OCI-LY7 (cell line): ENCODE measurements at regions not wholly inside any gene's neighbourhood (a gene's known extent, or its start where the extent isn't known, plus 50 kb on each side); places are given as distances from the start of the nearest gene placed in this dataset.

ENCODE experiments used
- BruUV-seq: library from RNA; stranded (reverse); fragments of 400-500 nt; replicated peaks from 2 replicates; lab custom pipeline; 2021; lab: Mats Ljungman, UMichigan
- CTCF ChIA-PET: fragments of 300-600 bp; sonication (Branson Sonifier 250); formaldehyde crosslinking; loops from one replicate; lab custom pipeline; 2022; ENCODE audit warnings: antibody characterized with exemption; ENCODE audit not compliant: unreplicated experiment; lab: Charles Lee
- POLR2A ChIA-PET: fragments of 300-600 bp; sonication (Branson Sonifier 250); formaldehyde crosslinking; loops from one replicate; lab custom pipeline; 2022; ENCODE audit warnings: antibody characterized with exemption; lab: Charles Lee
- DNase-seq: peaks from one replicate; pipeline ENCODE4 v3.0.0-alpha.2; 2015; ENCODE audit warnings: low spot score
- H2AFZ ChIP-seq: fragments of 200-600 bp; sonication (generic), shearing (Covaris generic); 2 replicates; pipeline ENCODE4 v1.6.1; 2014; ENCODE audit warnings: mild to moderate bottlenecking, antibody characterized with exemption, low read length, moderate library complexity
- H3K27ac ChIP-seq: fragments of 200-600 bp; sonication (generic); 2 replicates; pipeline ENCODE4 v1.5.1; 2014; ENCODE audit warnings: mixed run types, low read depth, mild to moderate bottlenecking, moderate library complexity, low read length, inconsistent platforms; ENCODE audit not compliant: poor library complexity, severe bottlenecking
- H3K36me3 ChIP-seq: fragments of 200-600 bp; sonication (generic); 2 replicates; pipeline ENCODE4 v1.6.1; 2014; ENCODE audit warnings: mild to moderate bottlenecking, antibody characterized with exemption, low read length, moderate library complexity, mixed read lengths; ENCODE audit not compliant: insufficient read depth
- H3K4me1 ChIP-seq: fragments of 200-600 bp; sonication (generic); 2 replicates; pipeline ENCODE4 v1.5.1; 2014; ENCODE audit warnings: mild to moderate bottlenecking, low read length; ENCODE audit not compliant: insufficient read depth, poor library complexity, severe bottlenecking
- H3K4me2 ChIP-seq: fragments of 200-600 bp; sonication (generic); 2 replicates; pipeline ENCODE4 v1.6.1; 2014; ENCODE audit warnings: mild to moderate bottlenecking, low read length
- H3K4me3 ChIP-seq: fragments of 200-600 bp; sonication (generic); 2 replicates; pipeline ENCODE4 v1.5.1; 2014; ENCODE audit warnings: mild to moderate bottlenecking, low read depth, low read length; ENCODE audit not compliant: poor library complexity, severe bottlenecking
- H3K79me2 ChIP-seq: fragments of 200-600 bp; sonication (generic); 2 replicates; pipeline ENCODE4 v1.6.1; 2016; ENCODE audit warnings: low read depth, mild to moderate bottlenecking, low read length, moderate library complexity, mixed read lengths; ENCODE audit not compliant: insufficient read depth
- H3K9me2 ChIP-seq: fragments of 200-600 bp; sonication (generic); 2 replicates; pipeline ENCODE4 v1.6.1; 2016; ENCODE audit warnings: mild to moderate bottlenecking, low read length, mixed read lengths; ENCODE audit not compliant: insufficient read depth
- H3K9me3 ChIP-seq: fragments of 200-600 bp; sonication (generic); 2 replicates; pipeline ENCODE4 v1.6.1; 2014; ENCODE audit warnings: mild to moderate bottlenecking, mixed run types, low read length, mixed read lengths
- H4K20me1 ChIP-seq: fragments of 200-600 bp; sonication (generic); 2 replicates; pipeline ENCODE4 v1.6.1; 2014; ENCODE audit warnings: mild to moderate bottlenecking, antibody characterized with exemption, low read length, moderate library complexity, mixed read lengths; ENCODE audit not compliant: insufficient read depth
- CTCF ChIP-seq: fragments of 200-600 bp; sonication (generic); conservative IDR thresholded peaks from 2 replicates; pipeline ENCODE4 v1.5.1; 2014; ENCODE audit warnings: mild to moderate bottlenecking, antibody characterized with exemption, low read length, moderate library complexity, mixed read lengths
- EZH2phosphoT487 ChIP-seq: fragments of 200-600 bp; sonication (generic); IDR thresholded peaks from 2 replicates; pipeline ENCODE4 v1.6.1; 2018; ENCODE audit warnings: low read depth, borderline replicate concordance, mild to moderate bottlenecking, mixed run types, antibody characterized with exemption, low read length, moderate library complexity, mixed read lengths
- intact Hi-C: fragments of 100-400 bp; cut with micrococcal nuclease; formaldehyde crosslinking; loops from one replicate; pipeline ENCODE4 v1.10.0; 2022; ENCODE audit not compliant: unreplicated experiment

GRCh38 chr2:66789741-66790140 is 354.8 kb downstream of the MEIS1 start:
- no peaks in the 10 kb centered on the region for H3K79me2 ChIP-seq
- TF ChIP-seq CTCF (no peak), EZH2phosphoT487 (no peak)
- intact Hi-C loops: no loop called here
- no TSS peak for BruUV-seq
- H2AFZ ChIP-seq: no peak overlapping the region
- no peaks in the 10 kb centered on the region for H3K9me3 ChIP-seq
- H3K4me2 ChIP-seq: no peak overlapping the region
- no peaks in the 10 kb centered on the region for H3K9me2 ChIP-seq
- H3K27ac ChIP-seq: no peak overlapping the region
- CTCF ChIA-PET: no interaction called here
- no peak for DNase-seq
- POLR2A ChIA-PET: no interaction called here
- no peaks in the 10 kb centered on the region for H3K36me3 ChIP-seq
- no peaks in the 10 kb centered on the region for H3K4me1 ChIP-seq
- H3K4me3 ChIP-seq: no peak overlapping the region
- H4K20me1 ChIP-seq: no peaks in the 10 kb centered on the region

- no peak overlapping the region for H3K4me2 ChIP-seq
- no peaks in the 10 kb centered on the region for H3K9me2 ChIP-seq
- TF ChIP-seq EZH2phosphoT487 (no peak), CTCF (no peak)
- H2AFZ ChIP-seq: no peak overlapping the region
- no peaks in the 10 kb centered on the region for H3K79me2 ChIP-seq
- H3K36me3 ChIP-seq: no peaks in the 10 kb centered on the region
- intact Hi-C loops: no loop called here
- H4K20me1 ChIP-seq: no peaks in the 10 kb centered on the region
- no peaks in the 10 kb centered on the region for H3K9me3 ChIP-seq
- no peak overlapping the region for H3K4me3 ChIP-seq
- CTCF ChIA-PET: no interaction called here
- DNase-seq: no peak
- no peak overlapping the region for H3K27ac ChIP-seq
- BruUV-seq: no TSS peak
- no peaks in the 10 kb centered on the region for H3K4me1 ChIP-seq
- POLR2A ChIA-PET: interaction anchor here (0.6 to 0.7 kb wide), 2 partner anchors 15 to 581 kb away, joined by 3 read pairs; no protein-coding TSS in a partner anchor
Observed at GRCh38 chr2:66790651-66791181, 355.8 kb downstream of the MEIS1 start.

DNA sequence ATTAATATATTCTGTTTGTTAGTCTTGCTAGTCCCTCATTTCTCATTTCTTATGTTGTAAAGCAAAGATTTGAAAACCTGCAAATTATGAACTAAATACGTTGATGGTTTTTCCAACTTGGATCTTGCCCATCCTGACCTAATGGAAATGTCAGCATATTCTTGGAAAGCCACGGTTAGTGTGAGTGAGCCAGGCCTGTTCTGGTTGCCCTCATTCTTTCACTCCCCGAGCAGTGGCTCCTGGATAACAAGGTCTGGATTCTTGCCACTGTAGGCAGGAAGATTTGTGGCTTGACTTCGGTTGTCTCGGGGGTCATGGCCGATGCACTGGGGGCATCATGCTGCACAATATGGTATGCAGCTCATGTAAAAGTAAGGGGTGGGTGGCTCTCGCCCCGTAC is 359.1 kb downstream of the MEIS1 start:
- H3K36me3 ChIP-seq: no peaks in the 10 kb centered on the region
- POLR2A ChIA-PET: no interaction called here
- no TSS peak for BruUV-seq
- H3K4me3 ChIP-seq: no peak overlapping the region
- H2AFZ ChIP-seq: no peak overlapping the region
- no peaks in the 10 kb centered on the region for H3K9me2 ChIP-seq
- no peaks in the 10 kb centered on the region for H3K4me1 ChIP-seq
- no peak overlapping the region for H3K4me2 ChIP-seq
- H3K79me2 ChIP-seq: no peaks in the 10 kb centered on the region
- TF ChIP-seq CTCF (no peak), EZH2phosphoT487 (no peak)
- H3K27ac ChIP-seq: no peak overlapping the region
- intact Hi-C loops: no loop called here
- H3K9me3 ChIP-seq: no peaks in the 10 kb centered on the region
- no peak for DNase-seq
- CTCF ChIA-PET: no interaction called here
- no peaks in the 10 kb centered on the region for H4K20me1 ChIP-seq
